ENCODE measurements at regions not wholly inside any gene's neighbourhood (a gene's known extent, or its start where the extent isn't known, plus 50 kb on each side); places are given as distances from the start of the nearest gene placed in this dataset.

DNA sequence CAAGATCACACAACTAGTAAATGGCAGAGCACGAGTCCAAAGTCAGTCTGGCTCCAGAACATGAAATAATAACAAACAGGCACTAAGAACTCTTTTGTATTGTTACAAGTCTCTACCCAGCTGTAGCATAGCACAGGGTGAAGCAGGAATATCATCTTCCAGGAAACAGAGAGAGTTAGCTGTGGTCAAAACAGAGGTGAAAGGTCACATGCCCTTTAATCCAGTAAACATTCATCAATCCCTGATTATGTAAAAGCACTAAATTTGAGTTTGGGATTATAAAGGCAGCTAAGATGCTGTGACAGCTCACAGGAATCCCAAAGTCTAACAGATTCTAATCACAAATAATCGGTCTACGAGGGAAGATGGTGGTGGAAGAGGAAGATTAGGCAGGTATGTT is 133.0 kb upstream of the ASTN2 start:
- DNase-seq (ENCODE audit: low read depth in 3 of 3): no peak

DNA sequence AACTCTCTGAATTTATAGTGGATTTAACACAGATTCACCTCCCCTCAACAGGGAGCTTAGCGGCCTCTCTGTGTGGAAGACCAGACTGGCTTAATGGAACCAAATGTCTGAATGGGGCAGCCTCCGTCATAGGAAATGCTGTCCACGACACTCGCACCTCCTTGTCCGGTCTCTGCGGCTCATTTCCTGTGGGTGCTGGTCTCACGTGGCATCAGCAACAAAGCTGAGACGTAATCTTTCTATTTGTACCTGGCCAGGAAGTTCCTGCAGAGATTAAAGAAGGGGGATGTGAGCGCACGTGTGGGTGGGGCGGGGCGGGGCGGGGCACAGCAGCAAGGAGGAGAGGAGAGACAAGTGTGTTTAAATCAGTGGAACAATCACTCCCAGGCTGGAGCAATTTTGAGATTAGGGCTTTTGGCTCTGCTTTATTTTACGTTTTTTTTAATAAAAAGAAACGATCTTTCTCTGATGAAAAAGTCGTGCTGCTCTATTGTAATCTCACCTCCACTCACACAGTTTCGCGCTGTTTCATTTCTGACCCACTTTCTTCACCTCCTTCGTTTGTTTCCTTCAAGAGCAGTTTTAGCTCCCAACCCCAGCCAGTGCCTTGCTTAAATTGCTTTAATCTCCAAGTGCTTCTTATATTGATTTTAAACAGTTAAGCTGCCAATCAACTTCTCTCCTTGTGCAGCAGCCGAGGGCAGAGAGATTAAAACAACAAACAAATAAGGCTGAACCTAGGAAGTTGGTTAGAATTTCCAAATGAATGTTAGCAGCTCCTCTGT is 132.2 kb upstream of the ASTN2 start:
- no peak for DNase-seq (ENCODE audit: low read depth in 3 of 3)

DNA sequence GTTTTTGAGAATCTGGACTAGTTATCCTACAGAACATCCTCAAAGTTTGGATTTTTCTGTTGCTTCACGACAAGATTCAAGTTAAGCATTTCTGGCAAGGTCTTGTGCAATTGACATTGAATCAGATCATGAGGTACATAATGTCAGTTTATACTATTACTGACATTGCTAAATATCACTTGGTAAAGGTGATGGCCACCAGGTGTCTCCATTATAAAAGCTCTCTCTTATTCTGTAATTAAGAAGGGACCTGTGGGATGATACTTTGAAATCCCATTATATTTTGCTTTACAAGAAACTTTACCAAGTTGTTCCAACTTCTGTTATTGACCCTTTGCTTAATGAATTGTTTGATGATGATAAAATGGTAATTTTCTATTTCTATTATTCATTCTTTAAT is 131.0 kb upstream of the ASTN2 start:
- DNase-seq (ENCODE audit: low read depth in 3 of 3): no peak

DNA sequence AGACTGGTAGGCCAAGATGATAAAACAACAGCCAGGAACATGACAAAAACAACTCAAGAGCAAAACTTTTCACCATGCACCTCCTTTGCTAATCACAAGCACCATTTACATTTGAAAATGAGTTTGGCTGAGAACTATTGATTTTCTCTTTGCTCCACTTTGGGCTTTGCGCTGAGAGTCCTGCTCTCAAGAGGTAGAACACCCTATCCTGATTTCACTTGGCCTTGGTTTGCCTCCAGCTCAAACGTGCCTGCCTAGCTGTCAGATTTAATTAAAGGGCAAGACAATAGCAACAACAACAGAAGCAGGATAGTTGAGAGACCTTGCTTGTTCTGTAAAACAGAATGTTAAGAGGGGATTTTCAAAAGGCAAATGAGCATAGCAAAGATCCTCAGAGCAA is 128.2 kb upstream of the ASTN2 start:
- no peak for DNase-seq (ENCODE audit: low read depth in 3 of 3)

DNA sequence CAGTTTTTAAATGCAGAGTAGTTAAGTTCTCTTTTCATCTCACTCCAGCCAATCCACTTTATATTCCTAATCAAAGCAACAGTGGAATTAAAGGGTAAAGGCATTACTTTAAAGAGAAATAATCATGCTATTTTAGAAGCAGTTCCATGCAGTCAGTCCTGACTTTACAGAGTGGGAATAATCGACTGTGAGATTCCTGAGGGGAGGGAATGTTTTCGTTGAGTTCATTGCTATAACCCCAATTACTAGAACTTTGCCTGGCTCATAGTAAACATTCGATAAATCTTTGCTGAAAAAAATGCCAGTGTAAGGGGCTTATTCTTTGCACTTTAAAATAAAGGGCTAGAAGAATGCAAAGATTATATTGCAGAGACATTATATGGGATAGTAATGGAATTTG is 127.2 kb upstream of the ASTN2 start:
- DNase-seq (ENCODE audit: low read depth in 3 of 3): no peak

DNA sequence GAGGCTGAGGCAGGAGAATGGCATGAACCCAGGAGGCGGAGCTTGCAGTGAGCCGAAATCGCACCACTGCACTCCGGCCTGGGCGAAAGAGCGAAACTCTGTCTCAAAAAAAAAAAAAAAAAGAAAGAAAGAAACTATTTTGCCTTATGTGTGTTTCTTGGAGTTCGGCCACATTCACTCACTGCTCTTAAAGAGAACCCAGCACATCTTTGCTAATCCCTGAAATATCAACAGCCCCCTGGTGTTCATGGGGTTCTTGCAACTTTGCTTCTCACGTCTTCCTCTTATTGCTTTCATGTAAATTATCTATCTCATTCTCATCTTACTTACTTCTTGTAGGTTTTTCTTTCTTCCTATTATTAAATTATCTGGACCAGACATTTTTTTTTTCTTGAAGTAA is 126.3 kb upstream of the ASTN2 start:
- no peak for DNase-seq (ENCODE audit: low read depth in 3 of 3)

DNA sequence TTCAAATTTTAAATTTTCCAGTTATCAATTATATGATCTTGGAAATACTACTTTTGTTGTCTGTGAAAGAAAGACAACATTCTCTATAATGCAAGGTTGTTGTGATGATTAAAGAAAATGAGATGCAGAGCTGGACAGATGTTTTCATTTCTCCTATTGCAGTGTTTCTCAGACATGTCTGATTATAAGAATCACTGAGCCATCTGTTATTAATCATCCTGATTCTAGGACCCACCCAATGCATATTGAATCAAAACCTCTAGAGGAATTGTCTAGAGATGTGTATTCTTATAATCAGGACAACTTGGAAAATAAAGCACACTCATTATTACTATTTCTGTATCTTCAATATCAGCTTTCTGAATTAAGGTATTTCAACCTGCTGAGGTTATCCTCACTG is 121.1 kb upstream of the ASTN2 start:
- DNase-seq (ENCODE audit: low read depth in 3 of 3): no peak

DNA sequence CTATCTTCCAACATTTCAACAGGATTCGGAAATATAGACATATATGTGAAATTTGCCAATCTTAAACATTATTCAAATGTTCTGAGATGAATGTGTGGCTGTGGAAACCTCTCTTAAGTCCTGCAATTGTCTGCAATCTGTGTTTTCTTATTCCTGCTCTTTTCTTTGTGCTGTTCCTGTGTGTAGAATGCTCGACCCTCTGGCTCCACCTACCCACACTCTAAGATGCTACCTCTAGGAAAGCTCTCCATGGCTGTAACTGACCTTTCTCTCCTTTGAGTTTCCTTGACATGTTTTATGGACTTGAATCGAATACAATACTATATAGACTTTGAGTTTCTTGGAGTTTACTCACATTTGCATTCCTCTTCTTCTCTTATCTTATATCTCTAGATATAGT is 120.6 kb upstream of the ASTN2 start:
- DNase-seq (ENCODE audit: low read depth in 3 of 3): no peak

DNA sequence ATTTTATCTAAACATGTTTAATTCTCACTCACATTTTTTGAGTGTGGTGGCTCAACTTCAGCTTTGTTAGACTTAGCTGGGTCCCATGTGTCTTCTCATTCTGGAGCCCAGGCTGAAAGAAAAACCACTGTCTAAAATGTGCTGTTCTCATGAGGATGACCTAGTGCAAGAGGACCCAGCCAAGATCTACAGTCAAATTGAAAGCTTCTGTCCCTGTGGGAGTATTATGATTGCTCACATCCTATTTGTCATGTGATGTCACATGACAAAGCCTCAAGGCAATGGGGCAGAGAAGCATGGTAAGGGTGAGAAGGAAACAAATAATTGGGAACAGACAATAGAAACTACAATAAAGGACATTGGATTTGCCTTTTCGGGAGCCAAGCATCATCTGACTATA is 113.4 kb upstream of the ASTN2 start:
- DNase-seq (ENCODE audit: low read depth in 3 of 3): no peak

DNA sequence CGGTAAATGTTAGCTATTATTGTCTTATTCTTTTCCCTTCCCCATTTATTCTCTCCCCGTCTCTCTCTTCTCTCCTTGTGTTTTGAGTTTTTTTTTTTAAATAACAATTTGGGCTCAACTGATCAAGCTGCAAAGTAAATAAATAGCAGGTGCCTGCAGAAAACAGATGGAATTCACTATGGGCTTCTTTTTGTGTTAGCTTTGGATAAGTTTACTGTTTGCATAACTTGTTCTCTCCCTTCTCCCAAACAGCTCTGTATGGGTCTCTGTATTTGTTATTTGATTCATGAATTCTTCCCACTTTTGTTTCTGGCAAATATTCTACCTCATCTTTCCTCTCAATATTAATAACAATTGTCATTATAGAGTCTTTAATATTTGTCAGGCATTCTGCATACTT is 111.8 kb upstream of the ASTN2 start:
- DNase-seq (ENCODE audit: low read depth in 3 of 3): no peak

DNA sequence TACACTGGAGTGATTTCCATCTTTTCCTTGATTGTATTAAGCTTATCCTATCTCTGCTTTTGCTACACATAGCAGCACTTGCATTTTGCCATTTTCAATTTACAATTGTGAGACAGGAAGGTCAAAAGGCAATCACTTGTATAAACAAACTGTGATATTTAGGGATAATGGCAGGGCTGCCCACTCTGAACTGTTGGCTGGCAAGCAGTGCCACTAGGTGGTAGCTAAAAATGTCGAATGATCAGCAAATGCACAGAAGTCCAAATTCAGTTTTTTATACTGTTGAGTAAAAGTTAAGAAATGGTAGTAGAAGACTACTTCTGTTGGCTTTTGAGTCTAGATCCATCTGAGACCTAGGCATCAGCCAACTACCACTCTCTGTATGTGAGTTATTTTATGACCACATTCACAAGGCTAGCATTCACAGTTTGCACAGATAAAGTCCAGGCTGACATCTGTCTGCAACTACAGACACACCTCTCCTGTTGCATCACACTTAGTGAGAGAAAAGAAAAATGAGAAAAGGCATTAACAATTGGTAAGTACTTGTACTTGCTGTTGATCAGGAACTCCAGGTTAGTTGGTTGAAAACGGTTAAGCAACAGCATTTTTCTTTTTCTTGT is 108.8 kb upstream of the ASTN2 start:
- DNase-seq (ENCODE audit: low read depth in 3 of 3): no peak

DNA sequence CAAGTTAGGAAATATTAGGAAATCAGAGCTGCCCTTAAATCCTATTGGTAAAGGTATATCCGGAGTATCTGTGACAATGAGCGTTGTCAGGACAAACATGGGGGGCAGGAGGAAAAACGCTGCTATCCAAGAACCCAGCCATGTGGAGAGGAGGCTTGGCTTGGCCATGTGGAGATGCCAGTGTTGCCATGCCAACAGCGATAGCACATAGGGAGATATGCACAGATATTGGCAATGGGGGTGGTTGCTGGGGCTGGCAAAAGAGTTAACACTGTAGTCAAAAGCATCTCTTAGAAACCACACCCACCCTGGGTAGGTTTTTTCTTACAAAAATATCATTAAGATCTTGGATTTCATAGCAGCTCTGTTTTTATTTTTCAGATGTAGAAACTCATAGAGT is 106.4 kb upstream of the ASTN2 start:
- no peak for DNase-seq (ENCODE audit: low read depth in 3 of 3)

DNA sequence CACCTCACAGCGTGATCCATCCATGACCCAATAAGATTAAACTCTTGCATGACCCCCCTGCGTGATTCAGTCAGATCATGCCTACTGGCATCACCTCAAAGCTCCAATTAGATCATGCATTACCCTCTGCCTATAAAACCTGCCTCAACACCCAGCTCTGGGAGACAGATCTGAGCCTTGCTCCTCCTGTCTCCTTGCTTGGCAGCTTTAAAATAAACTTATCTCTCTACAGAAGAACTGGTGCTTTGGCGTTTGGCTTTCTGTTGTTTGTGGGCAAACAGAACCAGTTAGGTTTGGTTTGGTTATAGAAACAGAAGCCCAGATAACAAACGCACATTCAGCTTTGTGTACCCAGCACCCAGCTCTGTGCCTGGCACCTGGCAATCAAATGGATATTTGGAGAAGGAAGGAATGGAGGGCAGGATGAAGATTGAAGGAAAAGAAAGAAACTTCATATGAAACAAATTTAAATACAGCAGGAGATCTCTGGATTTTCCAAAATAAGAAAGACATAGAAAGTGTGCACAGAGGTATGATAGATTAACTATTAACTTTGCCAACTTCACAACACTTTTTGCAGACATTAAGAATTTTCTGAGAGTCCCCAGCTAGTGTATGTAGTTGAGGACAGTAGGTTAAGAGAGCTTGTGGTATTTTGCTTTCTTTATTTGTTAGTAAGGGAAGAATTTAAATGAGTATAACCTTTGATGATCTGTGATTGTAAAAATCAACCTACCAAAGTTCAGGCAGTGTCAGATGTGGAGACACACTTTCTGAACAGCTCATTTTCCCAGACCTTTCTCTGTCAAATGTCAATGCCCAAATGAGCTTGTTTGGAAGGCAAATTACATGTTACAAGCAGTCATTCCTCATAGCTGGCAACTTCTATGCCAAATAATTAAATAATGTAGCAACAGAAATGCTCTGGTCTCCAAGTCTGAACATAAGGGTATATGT is 102.1 kb upstream of the ASTN2 start:
- DNase-seq (ENCODE audit: low read depth in 3 of 3): no peak

DNA sequence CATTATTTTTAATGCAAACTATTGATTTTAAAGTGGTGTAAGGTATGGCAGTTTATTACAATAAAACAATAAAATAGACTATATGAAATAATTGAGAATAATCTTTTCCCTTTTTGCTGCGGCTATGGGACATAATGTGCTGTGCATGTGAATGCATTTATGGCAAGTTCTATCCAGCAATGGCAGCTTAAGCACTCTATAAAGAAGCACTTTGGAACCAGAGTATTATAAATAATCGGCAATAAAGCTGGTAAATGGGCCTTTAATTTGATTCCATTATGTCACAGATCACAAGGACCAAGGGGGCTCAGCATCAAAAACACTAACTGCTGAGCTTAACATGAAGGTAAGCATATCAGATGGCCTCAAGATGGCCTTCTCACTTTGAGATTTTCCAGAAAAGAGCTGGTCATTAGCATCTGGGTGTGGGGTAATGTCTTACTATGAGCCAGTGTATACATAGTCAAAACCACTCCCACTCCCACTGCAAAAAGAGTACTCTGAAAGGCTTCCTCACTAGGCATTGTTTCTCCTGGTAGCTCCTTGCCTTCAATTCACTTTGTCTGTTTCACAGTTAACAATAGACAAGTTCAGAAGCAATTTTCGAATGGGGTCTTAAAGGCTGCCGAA is 97.1 kb upstream of the ASTN2 start:
- no peak for DNase-seq (ENCODE audit: low read depth in 3 of 3)

DNA sequence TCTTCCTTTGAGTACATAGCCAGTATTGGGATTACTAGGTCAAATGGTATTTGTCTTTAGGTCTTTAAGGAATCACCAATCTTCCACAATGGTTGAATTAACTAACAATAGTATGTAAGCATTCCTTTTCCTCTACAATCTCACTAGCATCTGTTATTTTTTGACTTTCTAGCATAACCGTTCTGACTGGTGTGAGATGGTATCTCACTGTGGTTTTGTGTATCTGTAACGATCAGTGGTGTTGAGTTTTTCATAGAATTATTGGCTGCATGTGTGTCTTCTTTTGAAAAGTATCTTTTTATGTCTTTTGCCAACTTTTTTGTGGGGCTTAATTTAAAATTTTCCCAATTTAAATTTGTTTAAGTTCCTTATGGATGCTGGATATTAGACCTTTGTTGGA is 81.5 kb upstream of the ASTN2 start:
- no peak for DNase-seq (ENCODE audit: low read depth in 3 of 3)

DNA sequence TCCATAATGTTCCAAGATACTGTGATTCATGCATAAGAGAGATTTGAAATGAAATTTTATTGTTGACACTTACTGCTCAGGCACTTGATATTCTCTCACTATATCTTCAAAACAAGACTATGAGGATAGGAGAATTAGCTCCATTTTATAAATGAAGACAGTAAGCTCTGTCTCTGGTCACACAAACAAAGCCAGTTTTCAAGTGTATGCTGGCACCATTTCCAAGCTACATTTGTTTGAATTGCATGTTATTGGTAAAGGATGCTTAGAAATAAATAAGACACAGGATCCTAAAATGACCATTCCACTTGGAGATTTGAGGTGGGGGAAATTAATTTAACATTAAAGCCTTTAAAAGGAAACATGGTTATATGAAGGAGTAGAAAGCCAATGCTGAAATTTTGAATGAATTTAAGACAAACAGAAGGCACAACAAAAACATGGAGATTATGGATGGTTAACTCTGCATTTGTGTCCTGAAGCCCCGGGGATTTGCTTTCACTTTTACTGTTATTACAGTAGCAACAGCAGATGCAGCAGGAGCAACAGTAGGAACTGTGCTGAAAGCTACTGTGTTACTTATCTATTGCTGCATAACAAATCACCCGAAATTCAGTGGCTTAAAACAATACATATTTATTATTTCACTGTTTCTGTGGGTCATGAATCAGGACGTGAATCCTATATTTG is 79.7 kb upstream of the ASTN2 start:
- no peak for DNase-seq (ENCODE audit: low read depth in 3 of 3)

DNA sequence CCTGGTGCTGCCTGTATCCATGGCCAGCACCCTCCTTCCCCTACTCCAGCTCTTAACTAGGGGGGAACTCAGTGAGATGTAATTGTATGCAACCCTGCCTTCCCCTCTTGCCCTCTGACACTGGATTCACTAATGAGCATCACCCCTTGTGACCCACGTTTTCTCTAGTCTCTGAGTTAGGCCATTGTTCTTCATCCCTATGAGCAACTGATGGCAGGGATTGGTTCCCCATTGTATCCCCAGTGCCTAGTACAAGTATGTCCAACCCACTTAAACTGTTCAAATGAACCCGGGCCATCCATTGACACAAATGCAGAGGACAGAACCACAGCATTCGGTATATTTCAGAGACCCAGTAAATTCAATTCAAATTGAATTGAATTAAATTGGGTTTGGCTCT is 77.6 kb upstream of the ASTN2 start:
- no peak for DNase-seq (ENCODE audit: low read depth in 3 of 3)

DNA sequence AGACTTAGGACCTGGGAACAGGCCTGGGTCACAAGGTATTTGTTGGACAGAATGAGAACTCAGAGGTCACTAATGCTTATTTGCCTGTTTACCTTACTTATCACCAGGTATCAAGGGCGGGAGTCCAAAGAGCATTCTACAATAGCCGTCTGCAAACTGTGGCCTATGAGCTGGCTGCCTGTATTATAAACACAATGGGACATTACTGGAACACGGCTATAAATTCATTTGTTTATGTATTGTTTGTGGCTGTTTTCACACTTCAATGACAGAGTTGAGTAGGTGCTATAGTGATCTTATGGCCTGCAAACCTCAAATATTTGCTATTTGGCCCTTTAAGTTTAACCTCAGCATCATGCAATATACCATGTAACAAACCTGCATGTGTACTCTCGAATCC is 76.6 kb upstream of the ASTN2 start:
- no peak for DNase-seq (ENCODE audit: low read depth in 3 of 3)

DNA sequence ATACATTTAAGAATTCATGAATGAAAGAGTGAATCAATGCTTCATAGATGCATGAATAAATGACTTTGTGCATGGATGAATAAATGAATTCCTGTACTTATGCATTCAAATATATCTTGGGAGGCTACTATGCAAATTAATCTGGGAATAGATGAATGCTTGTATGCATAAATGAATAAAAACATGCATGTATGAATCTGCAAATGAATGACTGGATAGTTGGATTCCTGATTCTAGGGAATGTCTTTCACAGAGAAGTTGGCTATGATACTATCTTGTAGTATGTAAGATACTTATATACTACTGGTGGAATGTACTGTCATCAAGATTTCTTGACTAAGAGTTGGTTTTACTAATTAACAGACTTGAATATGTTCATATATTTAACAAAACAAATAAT is 75.3 kb upstream of the ASTN2 start:
- no peak for DNase-seq (ENCODE audit: low read depth in 3 of 3)

DNA sequence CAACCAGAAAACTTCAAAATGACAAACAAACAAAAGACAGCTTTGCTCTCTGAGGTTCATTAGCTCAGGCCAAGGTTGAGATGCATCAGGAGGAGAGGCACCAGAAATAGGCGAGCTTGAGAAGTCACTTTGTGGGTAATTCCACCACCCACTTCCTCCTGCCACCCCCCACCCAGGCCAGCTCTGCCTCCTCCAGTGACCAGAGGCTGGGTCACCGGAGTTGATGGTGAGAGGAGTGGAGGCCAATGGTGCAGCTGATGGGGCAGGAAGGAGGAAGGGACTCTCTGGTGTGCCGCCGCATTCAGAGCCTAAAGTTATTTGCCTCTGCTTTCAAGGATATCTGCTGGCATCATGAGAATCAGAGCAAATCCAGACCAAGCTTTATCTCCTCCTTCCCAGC is 73.8 kb upstream of the ASTN2 start:
- no peak for DNase-seq (ENCODE audit: low read depth in 3 of 3)

DNA sequence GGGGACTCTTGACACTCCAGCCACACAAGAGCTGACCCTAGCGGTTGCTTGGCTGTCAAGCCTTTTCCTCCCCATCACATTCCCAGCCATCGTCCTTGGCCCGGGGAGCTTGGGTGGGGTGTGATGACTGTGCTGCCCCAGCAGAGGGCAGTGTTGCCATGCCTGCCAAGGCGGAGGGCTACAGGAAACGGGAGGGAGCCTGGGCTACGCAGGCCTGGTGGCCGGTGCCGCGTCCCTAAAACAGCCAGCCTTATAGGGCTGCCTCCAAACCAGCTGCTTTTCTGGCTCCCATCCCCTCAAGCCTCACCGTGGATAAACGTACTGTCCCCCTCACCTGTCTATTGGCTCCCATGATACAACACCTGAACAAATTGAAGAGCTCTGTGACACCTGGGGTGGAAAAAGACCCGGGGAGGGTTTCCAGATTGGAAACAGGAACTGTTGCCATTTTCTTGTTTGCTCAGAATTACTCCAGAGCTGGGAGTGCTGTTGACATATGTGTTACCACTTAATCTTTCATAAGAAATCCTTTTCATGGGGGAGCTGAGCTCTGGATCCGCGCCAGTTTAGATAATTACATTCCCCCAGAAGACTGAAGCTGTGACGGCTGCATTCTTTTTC is 72.8 kb upstream of the ASTN2 start:
- peak in 2 of 3 experiments; percentile 1 to 22 for DNase-seq (ENCODE audit: low read depth in 3 of 3)
